ENCODE measurements at regions not wholly inside any gene's neighbourhood (a gene's known extent, or its start where the extent isn't known, plus 50 kb on each side); places are given as distances from the start of the nearest gene placed in this dataset.

DNA sequence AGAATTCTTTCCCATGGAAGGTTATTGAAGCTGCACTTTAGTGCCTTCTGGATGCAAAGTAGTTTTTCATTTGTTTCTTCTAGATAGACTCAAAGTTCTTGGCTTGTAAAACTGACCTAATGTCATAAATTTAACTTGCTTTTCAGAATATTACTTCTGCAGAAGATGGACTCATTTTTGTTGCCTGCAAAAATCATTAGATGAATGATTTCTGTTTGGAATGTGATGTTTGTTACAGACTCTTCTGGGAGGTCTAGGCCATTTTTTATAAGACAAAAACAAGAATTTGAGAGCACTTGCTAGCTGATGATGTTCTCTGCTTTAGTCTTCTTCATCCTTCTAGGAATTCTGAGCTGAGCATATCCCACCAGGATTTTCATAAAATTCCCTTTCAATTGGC lies 308.6 kb upstream of the GIMD1 start:
- no peak for DNase-seq (ENCODE audit: low read depth in 2 of 2)

DNA sequence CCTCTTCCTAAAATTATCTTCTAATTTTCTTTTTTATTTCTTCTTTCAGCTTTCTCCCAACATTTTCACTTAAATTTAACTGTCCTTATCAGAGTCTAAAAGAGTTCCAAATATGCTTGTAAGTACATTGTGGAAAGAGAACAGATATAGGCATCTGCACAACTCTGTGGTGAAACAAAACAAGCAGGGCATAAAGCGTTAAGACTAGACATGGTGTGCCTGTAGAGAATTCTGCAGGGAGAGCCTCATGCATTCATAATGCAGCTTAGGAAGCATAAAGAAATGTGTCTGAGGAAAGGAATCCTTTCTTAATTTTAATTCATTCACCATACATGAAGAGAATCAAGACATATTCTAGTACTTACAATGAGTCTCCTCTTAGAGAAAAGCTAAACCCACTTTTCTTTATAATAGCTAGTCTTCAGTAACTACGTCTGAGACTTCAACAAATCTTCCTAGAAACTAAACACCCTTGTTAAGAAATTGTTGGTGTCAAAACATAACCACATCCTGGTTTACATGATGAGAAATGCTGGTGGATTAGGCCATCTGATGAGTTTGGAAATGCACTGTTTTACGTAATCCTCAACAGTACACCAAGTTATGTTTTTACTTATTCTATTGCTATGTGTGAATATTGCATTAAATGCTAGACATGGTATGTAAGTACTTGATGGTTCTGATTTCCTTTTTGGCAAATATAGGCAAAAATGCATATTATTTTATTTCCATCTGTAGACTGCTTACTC lies 307.8 kb upstream of the GIMD1 start:
- DNase-seq (ENCODE audit: low read depth in 2 of 2) = no peak

- no peak for DNase-seq (ENCODE audit: low read depth in 2 of 2)
Observed at GRCh38 chr4:106671716-106672115, 303.1 kb upstream of the GIMD1 start.

- no peak for DNase-seq (ENCODE audit: low read depth in 2 of 2)
Observed at GRCh38 chr4:106670976-106671375, 302.4 kb upstream of the GIMD1 start.

- DNase-seq (ENCODE audit: low read depth in 2 of 2) = no peak
Observed at GRCh38 chr4:106659371-106659770, 290.8 kb upstream of the GIMD1 start.

DNA sequence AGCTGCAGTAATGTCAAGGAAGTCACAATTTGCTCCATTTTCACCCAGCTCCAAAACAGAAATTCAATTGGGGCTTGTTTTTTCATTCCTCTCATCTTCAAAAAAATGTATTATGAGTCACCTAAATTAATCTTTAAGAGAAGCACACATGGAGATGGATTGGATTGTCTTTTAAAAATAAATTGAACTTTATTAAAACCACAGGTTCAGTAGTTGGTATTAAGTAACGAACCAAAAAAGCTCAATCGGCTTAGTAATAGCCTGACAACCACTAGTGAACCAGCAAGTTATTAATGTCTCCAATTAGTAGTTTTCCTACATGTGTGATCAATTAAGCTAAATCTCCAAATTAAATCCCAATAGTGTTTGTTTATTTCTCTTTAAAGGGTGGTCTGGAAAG lies 283.5 kb upstream of the GIMD1 start:
- DNase-seq (ENCODE audit: low read depth in 2 of 2) = no peak

GRCh38 chr4:106650701-106651100 lies 282.1 kb upstream of the GIMD1 start:
- DNase-seq (ENCODE audit: low read depth in 2 of 2) = no peak

GRCh38 chr4:106647451-106647850 lies 278.9 kb upstream of the GIMD1 start:
- DNase-seq (ENCODE audit: low read depth in 2 of 2) = no peak

- no peak for DNase-seq (ENCODE audit: low read depth in 2 of 2)
Observed at GRCh38 chr4:106629268-106629625, 260.7 kb upstream of the GIMD1 start.

- DNase-seq (ENCODE audit: low read depth in 2 of 2) = no peak
Observed at GRCh38 chr4:106628586-106629267, 260.1 kb upstream of the GIMD1 start.

- DNase-seq (ENCODE audit: low read depth in 2 of 2) = no peak
Observed at GRCh38 chr4:106627051-106627450, 258.5 kb upstream of the GIMD1 start.

DNA sequence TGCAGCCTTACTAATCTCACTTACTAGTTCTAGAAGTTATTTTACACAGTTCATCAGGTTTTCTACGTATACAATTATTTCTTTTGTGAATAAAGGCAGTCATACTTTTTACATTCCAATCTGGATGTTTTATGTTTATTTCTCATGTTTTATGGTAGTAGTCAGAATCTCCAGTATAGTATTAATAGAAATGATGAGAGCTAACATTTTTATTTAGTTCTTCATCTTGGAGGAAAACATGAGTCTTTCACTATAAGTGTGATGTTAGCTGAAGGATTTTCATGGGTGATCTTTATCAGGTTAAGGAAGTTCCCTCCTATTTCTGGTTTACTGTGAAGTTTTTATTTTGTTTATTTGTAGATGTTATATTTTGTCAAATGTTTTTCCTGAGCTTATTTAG lies 256.1 kb upstream of the GIMD1 start:
- DNase-seq (ENCODE audit: low read depth in 2 of 2) = no peak

DNA sequence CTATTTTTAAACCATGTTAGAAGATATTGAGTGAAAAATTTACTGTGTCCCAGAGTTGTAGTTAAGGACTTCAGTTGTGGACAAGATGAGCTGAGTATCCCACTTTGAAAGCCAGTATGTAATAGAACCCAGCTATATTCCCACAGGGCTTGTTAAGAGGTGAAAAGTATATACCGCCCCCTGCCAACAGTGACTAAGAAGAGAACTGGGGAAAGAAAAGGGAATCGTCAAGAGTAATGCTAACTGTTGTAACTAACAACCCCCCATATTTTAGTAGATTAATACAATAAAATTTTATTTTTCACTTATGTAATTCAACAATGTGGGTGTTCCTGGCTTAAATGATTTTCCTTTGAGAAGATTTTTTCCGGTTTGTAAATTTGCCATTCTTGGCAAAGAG lies 250.4 kb upstream of the GIMD1 start:
- DNase-seq (ENCODE audit: low read depth in 2 of 2) = no peak

DNA sequence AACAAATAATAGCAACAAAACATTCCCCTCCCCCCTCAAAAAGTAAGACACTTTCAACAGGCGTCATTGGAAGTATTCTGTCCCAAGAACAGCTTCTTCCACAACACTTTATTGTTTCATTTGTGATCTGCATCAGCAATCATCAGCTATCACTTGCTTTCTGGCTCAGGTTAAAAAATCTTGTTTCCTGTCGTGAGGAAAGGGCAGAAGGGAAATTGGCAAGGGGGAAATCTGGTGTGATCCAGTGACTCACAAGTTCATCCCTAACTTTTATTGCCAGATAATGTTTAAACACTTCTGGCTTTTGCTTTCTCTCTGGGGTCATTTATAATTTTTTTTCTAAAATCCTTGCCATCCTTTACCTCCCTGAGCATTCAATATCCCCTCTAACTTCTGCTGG lies 247.4 kb upstream of the GIMD1 start:
- DNase-seq (ENCODE audit: low read depth in 2 of 2) = no peak

GRCh38 chr4:106615410-106615945 lies 246.9 kb upstream of the GIMD1 start:
- DNase-seq (ENCODE audit: low read depth in 2 of 2) = no peak

DNA sequence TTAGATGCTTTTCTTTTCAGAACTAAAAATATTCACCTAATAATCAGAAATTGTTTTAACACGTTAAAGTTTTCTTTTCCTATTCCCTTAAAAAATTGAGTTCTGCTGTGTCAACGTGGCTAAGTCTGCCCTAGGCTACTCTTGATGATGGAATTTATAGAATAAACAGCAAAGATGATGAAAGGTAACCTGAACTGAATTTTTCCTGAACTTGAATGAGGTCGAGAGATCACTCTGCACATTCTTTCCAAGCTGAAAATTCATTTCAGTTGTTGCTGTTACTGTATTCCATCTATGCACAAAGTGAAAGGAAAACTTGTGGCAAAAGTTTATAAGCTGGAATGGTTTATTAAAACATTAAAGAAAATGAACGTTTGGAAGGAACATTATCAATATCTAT lies 245.9 kb upstream of the GIMD1 start:
- DNase-seq (ENCODE audit: low read depth in 2 of 2) = no peak

DNA sequence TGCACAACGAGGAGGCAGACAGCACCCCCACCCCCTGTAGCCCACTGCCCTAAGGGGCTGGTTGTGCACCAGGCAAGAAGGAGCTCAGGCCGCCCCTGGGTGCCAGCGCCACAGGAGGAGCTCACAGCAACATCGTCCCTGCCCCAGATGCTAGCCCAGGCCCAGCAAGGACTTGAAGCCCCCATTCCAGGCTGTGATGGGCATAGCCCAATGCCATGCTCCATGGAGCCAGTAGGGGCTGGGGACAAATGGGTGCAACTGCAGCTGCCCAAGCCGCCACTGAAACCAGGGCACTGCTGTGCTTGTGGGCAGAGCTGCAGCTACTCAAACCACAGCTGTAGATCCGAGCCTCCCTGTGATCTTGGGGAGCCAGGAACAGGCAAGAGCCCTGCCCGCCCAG lies 241.3 kb upstream of the GIMD1 start:
- no peak for DNase-seq (ENCODE audit: low read depth in 2 of 2)

DNA sequence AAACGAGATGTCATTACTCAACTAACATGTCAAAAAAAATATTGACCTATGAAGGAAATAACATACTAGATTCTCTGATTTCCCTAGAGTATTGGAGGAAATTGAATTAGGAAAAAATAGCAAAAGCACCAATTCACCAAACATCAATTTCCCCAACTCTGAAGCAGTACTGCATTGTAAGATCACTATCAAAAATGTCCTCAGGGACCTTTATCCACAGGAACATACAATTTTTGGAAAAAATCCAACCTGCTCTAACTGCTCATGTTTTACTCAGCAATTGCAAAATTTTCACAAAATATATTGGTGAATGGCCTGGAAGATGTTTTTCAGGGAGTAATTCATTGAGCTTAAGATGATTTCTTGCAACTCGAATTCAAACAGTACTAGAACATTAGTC lies 239.0 kb upstream of the GIMD1 start:
- DNase-seq (ENCODE audit: low read depth in 2 of 2) = no peak

- no peak for DNase-seq (ENCODE audit: low read depth in 2 of 2)
Observed at GRCh38 chr4:106604319-106605051, 235.9 kb upstream of the GIMD1 start.

DNA sequence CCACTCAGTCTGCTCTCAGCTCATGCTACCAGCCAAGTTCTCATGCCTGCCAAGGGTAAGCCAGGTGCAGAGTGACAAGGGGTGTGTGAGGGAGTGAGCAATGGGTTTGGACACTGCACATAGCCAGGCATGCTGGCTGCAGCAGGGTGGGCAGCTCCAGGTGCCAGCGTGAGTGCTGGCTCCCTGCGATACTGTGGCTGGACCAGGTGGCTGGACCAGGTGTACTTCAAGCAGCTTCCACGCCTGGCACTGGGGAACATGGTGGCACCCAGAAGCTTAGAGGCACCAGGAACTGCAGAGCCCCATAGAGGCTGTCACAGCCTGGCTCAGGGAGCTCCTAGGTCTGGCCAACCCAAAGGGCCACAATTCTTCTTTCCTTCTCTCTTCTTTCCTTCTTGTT lies 234.9 kb upstream of the GIMD1 start:
- DNase-seq (ENCODE audit: low read depth in 2 of 2) = no peak

GRCh38 chr4:106602711-106603110 lies 234.1 kb upstream of the GIMD1 start:
- no peak for DNase-seq (ENCODE audit: low read depth in 2 of 2)

DNA sequence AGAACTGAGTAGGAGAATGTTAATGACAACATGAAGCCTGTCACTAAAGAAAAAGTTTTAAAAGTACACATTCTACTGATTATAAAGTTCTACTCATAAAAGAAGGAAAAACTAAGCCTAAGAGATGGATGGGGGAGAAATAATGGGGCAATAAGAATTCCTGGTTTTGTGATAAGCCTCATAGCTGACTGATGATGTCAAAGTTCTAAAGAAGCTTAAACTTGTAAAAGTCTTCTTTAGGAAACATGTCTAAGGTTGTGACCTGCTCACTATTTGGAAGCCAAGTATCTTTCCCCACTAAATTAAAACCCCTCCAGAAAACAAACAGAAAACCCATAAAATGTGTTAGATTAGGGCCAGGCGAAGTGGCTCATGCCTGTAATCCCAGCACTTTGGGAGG lies 232.9 kb upstream of the GIMD1 start:
- no peak for DNase-seq (ENCODE audit: low read depth in 2 of 2)

DNA sequence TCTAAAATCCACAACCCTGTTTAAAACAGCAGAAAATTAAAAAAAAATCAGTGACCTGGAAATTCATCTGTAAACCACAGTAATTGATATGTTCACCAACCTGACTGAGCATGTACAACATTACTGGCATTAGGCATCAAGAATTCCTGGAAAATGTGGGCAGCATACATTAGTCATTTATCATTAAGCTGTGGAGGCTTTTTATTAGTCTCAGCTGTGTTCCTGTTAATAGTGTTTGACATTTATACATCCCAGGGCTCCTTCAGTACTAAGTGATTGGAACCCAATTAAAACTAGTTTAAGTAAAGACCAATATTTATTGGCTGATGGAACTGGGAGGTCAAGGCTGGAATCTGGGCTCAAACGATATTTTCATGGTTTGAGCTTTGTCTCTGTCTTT lies 227.3 kb upstream of the GIMD1 start:
- no peak for DNase-seq (ENCODE audit: low read depth in 2 of 2)

All from stimulated activated CD4-positive, alpha-beta T cell treated with anti-CD3 and anti-CD28 coated beads, Interleukin-12 subunit alpha, Interleukin-12 subunit beta, amount 100 ng/mL, for 24 hours (primary cell).